Neural cell (in vitro differentiated cells): ENCODE measurements at regions not wholly inside any gene's neighbourhood (a gene's known extent, or its start where the extent isn't known, plus 50 kb on each side); places are given as distances from the start of the nearest gene placed in this dataset.

Experiments used
- H2AFZ ChIP-seq: fragments of 200-600, 300-800 bp; sonication (generic), shearing (Covaris generic); 2 replicates; pipeline ENCODE4 v1.6.0; 2014; ENCODE audit warnings: low read depth, mild to moderate bottlenecking, antibody characterized with exemption, low read length, moderate library complexity
- H3F3A ChIP-seq: fragments of 200-600 bp; shearing (Covaris generic); 2 replicates; pipeline ENCODE4 v1.6.1; 2016; ENCODE audit warnings: mild to moderate bottlenecking, moderate library complexity, mixed read lengths, antibody characterized with exemption, low read length; ENCODE audit not compliant: insufficient read depth, poor library complexity, severe bottlenecking
- H3K27ac ChIP-seq: fragments of 200-600, 300-800 bp; sonication (generic), shearing (Covaris generic); 2 replicates; pipeline ENCODE4 v1.5.1; 2014; ENCODE audit warnings: mild to moderate bottlenecking, low read length, moderate library complexity
- H3K27me3 ChIP-seq: fragments of 300-800, 200-600 bp; sonication (generic), shearing (Covaris generic); 2 replicates; pipeline ENCODE4 v1.6.0; 2014; ENCODE audit warnings: mild to moderate bottlenecking, low read depth, low read length, moderate library complexity; ENCODE audit not compliant: insufficient read depth
- H3K36me3 ChIP-seq: fragments of 300-800, 200-600 bp; sonication (generic), shearing (Covaris generic); 2 replicates; pipeline ENCODE4 v1.5.1; 2014; ENCODE audit warnings: mild to moderate bottlenecking, antibody characterized with exemption, low read length, moderate library complexity; ENCODE audit not compliant: insufficient read depth
- H3K4me2 ChIP-seq: fragments of 300-800, 200-600 bp; sonication (generic), shearing (Covaris generic); 2 replicates; pipeline ENCODE4 v1.6.0; 2014; ENCODE audit warnings: mild to moderate bottlenecking, low read length
- H3K4me3 ChIP-seq: fragments of 300-800, 200-600 bp; sonication (generic), shearing (Covaris generic); 2 replicates; pipeline ENCODE4 v1.5.1; 2014; ENCODE audit warnings: mild to moderate bottlenecking, low read length, moderate library complexity
- H3K79me2 ChIP-seq: fragments of 200-600 bp; shearing (Covaris generic); replicated peaks from 2 replicates; pipeline ENCODE4 v1.6.0; 2014; ENCODE audit warnings: mild to moderate bottlenecking, low read length, moderate library complexity; ENCODE audit not compliant: insufficient read depth
- H3K9ac ChIP-seq: fragments of 300-800, 200-600 bp; sonication (generic), shearing (Covaris generic); 2 replicates; pipeline ENCODE4 v1.6.1; 2016; ENCODE audit warnings: mild to moderate bottlenecking, low read length, mixed read lengths
- H3K9me2 ChIP-seq: fragments of 200-600 bp; shearing (Covaris generic); 2 replicates; pipeline ENCODE4 v1.6.1; 2016; ENCODE audit warnings: mild to moderate bottlenecking, low read length, mixed read lengths; ENCODE audit not compliant: insufficient read depth
- H3K9me3 ChIP-seq: fragments of 200-600, 300-800 bp; sonication (generic), shearing (Covaris generic); 2 replicates; pipeline ENCODE4 v1.6.1; 2016; ENCODE audit warnings: mild to moderate bottlenecking, mixed run types, low read length, moderate library complexity, mixed read lengths
- H4K20me1 ChIP-seq: fragments of 200-600 bp; shearing (Covaris generic); 2 replicates; pipeline ENCODE4 v1.6.1; 2016; ENCODE audit warnings: mild to moderate bottlenecking, mixed run types; ENCODE audit not compliant: insufficient read depth
- CTCF ChIP-seq: fragments of 450-650 bp; IDR thresholded peaks from 2 replicates; pipeline ENCODE4 v1.5.1; 2014; ENCODE audit warnings: antibody characterized with exemption, mild to moderate bottlenecking, moderate library complexity; ENCODE audit not compliant: poor library complexity, severe bottlenecking
- EP300 ChIP-seq: fragments of 450-650 bp; conservative IDR thresholded peaks from 2 replicates; pipeline ENCODE4 v1.6.1; 2014; ENCODE audit warnings: antibody characterized with exemption, mild to moderate bottlenecking, moderate library complexity; ENCODE audit not compliant: poor library complexity, severe bottlenecking
- EZH2 ChIP-seq: fragments of 200-600, 300-800 bp; shearing (Covaris generic), sonication (generic); IDR thresholded peaks from 2 replicates; pipeline ENCODE4 v1.6.1; 2014; ENCODE audit warnings: antibody characterized with exemption, low read length, borderline replicate concordance, mild to moderate bottlenecking; ENCODE audit not compliant: insufficient read depth, poor library complexity, severe bottlenecking
- MXI1 ChIP-seq: fragments of 450-650 bp; conservative IDR thresholded peaks from 2 replicates; pipeline ENCODE4 v1.6.1; 2014; ENCODE audit warnings: antibody characterized with exemption, mild to moderate bottlenecking; ENCODE audit not compliant: poor library complexity, severe bottlenecking
- POLR2AphosphoS5 ChIP-seq: IDR thresholded peaks from 2 replicates; pipeline ENCODE4 v1.6.1; 2012
- RAD21 ChIP-seq: fragments of 450-650 bp; conservative IDR thresholded peaks from 2 replicates; pipeline ENCODE4 v1.6.1; 2014; ENCODE audit warnings: antibody characterized with exemption, mild to moderate bottlenecking, moderate library complexity
- REST ChIP-seq: IDR thresholded peaks from 2 replicates; pipeline ENCODE4 v1.6.1; 2012; ENCODE audit warnings: borderline replicate concordance
- SMC3 ChIP-seq: fragments of 450-650 bp; conservative IDR thresholded peaks from 2 replicates; pipeline ENCODE4 v1.6.1; 2014; ENCODE audit warnings: antibody characterized with exemption, mild to moderate bottlenecking, moderate library complexity; ENCODE audit not compliant: poor library complexity
- TAF1 ChIP-seq: IDR thresholded peaks from 2 replicates; pipeline ENCODE4 v1.6.1; 2012; ENCODE audit warnings: low read depth

DNA sequence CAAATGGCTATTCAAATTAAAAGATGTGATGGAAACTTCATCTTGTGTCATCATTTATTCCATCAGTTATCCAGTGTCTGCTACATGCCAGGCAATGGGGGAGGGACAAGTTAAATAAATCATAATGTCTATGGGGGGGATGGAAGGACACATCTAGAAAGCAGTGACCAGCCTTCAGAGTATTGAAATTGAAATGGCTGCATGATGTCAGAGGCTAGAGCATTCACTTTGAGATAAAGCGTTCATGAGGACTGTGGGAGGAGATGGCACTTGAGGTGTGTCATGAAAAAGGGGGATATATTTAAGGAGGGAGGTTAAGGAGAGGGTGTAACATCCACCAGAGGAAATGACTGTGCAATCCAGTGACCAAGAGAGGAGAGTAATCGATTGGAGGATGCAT is 50.6 kb downstream of the SLIT2 start:
- Histone ChIP-seq H2AFZ (no peak overlapping the region), H3K4me2 (no peak overlapping the region), H3K79me2 (no peaks in the 10 kb centered on the region), H3K9me2 (no peaks in the 10 kb centered on the region), H3K9me3 (no peaks in the 10 kb centered on the region), H3K27me3 (no peaks in the 10 kb centered on the region), H4K20me1 (no peaks in the 10 kb centered on the region), H3K27ac (no peak overlapping the region), H3K4me3 (no peak overlapping the region), H3K9ac (no peak overlapping the region), H3K36me3 (no peaks in the 10 kb centered on the region), H3F3A (no peaks in the 10 kb centered on the region)
- no peak for TF ChIP-seq MXI1
- TF ChIP-seq RAD21, result no peak
- no peak for TF ChIP-seq EZH2
- no peak for TF ChIP-seq CTCF
- no peak for TF ChIP-seq REST
- TF ChIP-seq EP300, result no peak
- TF ChIP-seq TAF1, result no peak

- Histone ChIP-seq H3K4me2 (no peak overlapping the region), H3F3A (no peaks in the 10 kb centered on the region), H3K9ac (no peak overlapping the region), H3K27me3 (no peaks in the 10 kb centered on the region), H3K9me3 (no peaks in the 10 kb centered on the region), H4K20me1 (no peaks in the 10 kb centered on the region), H3K27ac (no peak overlapping the region), H2AFZ (no peak overlapping the region), H3K4me3 (no peak overlapping the region), H3K79me2 (no peaks in the 10 kb centered on the region), H3K9me2 (no peaks in the 10 kb centered on the region), H3K36me3 (no peaks in the 10 kb centered on the region)
- TF ChIP-seq TAF1 (no peak), POLR2AphosphoS5 (no peak), SMC3 (no peak), MXI1 (no peak), RAD21 (peak; percentile 23), REST (no peak), EP300 (no peak), EZH2 (no peak), CTCF (peak; percentile 9)
Measured at GRCh38 chr4:20305976-20306375, 54.3 kb downstream of the SLIT2 start.
